HG03378 (cell line): ENCODE measurements at regions not wholly inside any gene's neighbourhood (a gene's known extent, or its start where the extent isn't known, plus 50 kb on each side); places are given as distances from the start of the nearest gene placed in this dataset.
"Not testable (repeated sequence)": the region's sequence is repeated elsewhere in the genome, so short reads cannot be mapped to it uniquely, and the experiment has no call there.

Experiments
- ATAC-seq: cut with Tn5 transposase; IDR thresholded peaks from one replicate; pipeline ENCODE4 v1.9.1; 2021; ENCODE audit warnings: mild to moderate bottlenecking, moderate library complexity; ENCODE audit not compliant: unreplicated experiment

- no peak for ATAC-seq
Measured at GRCh38 chr5:12102151-12102550, 197.9 kb upstream of the CTNND2 start.

- ATAC-seq, result no peak
Measured at GRCh38 chr5:12100542-12100941, 196.3 kb upstream of the CTNND2 start.

GRCh38 chr5:12099296-12099695, 195.1 kb upstream of the CTNND2 start:
- ATAC-seq, result no peak

GRCh38 chr5:12095808-12096281, 191.6 kb upstream of the CTNND2 start:
- no peak for ATAC-seq

- no peak for ATAC-seq
Measured at GRCh38 chr5:12093586-12093985, 189.3 kb upstream of the CTNND2 start.

- no peak for ATAC-seq
Measured at GRCh38 chr5:12080761-12081160, 176.5 kb upstream of the CTNND2 start.

GRCh38 chr5:12078286-12078685, 174.0 kb upstream of the CTNND2 start:
- ATAC-seq, result not testable (repeated sequence)

GRCh38 chr5:12073426-12073825, 169.2 kb upstream of the CTNND2 start:
- no peak for ATAC-seq

GRCh38 chr5:12072441-12072840, 168.2 kb upstream of the CTNND2 start:
- ATAC-seq, result no peak

GRCh38 chr5:12071455-12071854, 167.2 kb upstream of the CTNND2 start:
- ATAC-seq, result no peak

- peak; percentile 72 for ATAC-seq
Measured at GRCh38 chr5:12023614-12024241, 119.5 kb upstream of the CTNND2 start.

GRCh38 chr5:12022444-12022843, 118.2 kb upstream of the CTNND2 start:
- ATAC-seq, result no peak

GRCh38 chr5:12019306-12019705, 115.1 kb upstream of the CTNND2 start:
- no peak for ATAC-seq

GRCh38 chr5:12017007-12017406, 112.8 kb upstream of the CTNND2 start:
- ATAC-seq, result no peak

GRCh38 chr5:12016159-12016746, 112.0 kb upstream of the CTNND2 start:
- no peak for ATAC-seq

GRCh38 chr5:12013351-12013750, 109.1 kb upstream of the CTNND2 start:
- no peak for ATAC-seq

GRCh38 chr5:12003680-12004079, 99.4 kb upstream of the CTNND2 start:
- ATAC-seq, result no peak

- no peak for ATAC-seq
Measured at GRCh38 chr5:11998397-11998796, 94.2 kb upstream of the CTNND2 start.

GRCh38 chr5:11997942-11998341, 93.7 kb upstream of the CTNND2 start:
- ATAC-seq, result no peak

GRCh38 chr5:11992518-11992917, 88.3 kb upstream of the CTNND2 start:
- no peak for ATAC-seq

- ATAC-seq, result no peak
Measured at GRCh38 chr5:11985993-11986392, 81.7 kb upstream of the CTNND2 start.

GRCh38 chr5:11984196-11984595, 80.0 kb upstream of the CTNND2 start:
- ATAC-seq, result no peak

GRCh38 chr5:11981986-11982385, 77.7 kb upstream of the CTNND2 start:
- no peak for ATAC-seq
